Upper lobe of left lung (tissue), 4 donors: ENCODE measurements at regions not wholly inside any gene's neighbourhood (a gene's known extent, or its start where the extent isn't known, plus 50 kb on each side); places are given as distances from the start of the nearest gene placed in this dataset.

Source experiments
- POLR2A ChIP-seq, 4 donors: fragments of 450-650 bp; IDR thresholded peaks; one replicate each; pipeline ENCODE4 v1.5.1; 2016 to 2017; ENCODE audit warnings: antibody characterized with exemption in 4 of 4, mild to moderate bottlenecking in 2 of 4
- POLR2AphosphoS5 ChIP-seq, 2 donors: sonication (generic); formaldehyde crosslinking; IDR thresholded peaks; one replicate each; pipeline ENCODE4 v1.5.1; 2017; ENCODE audit warnings: antibody characterized with exemption in 2 of 2
- TF ChIP-seq, protein P1 (sequence below), 6 experiments: fragments of 450-650 bp in 4 of 6; fragments of 200-600 bp in 2 of 6; sonication (generic) in 2 of 6; IDR thresholded peaks; one replicate each; pipeline ENCODE4 v1.5.1; 2016 to 2019; ENCODE audit warnings: antibody characterized with exemption in 6 of 6

DNA sequence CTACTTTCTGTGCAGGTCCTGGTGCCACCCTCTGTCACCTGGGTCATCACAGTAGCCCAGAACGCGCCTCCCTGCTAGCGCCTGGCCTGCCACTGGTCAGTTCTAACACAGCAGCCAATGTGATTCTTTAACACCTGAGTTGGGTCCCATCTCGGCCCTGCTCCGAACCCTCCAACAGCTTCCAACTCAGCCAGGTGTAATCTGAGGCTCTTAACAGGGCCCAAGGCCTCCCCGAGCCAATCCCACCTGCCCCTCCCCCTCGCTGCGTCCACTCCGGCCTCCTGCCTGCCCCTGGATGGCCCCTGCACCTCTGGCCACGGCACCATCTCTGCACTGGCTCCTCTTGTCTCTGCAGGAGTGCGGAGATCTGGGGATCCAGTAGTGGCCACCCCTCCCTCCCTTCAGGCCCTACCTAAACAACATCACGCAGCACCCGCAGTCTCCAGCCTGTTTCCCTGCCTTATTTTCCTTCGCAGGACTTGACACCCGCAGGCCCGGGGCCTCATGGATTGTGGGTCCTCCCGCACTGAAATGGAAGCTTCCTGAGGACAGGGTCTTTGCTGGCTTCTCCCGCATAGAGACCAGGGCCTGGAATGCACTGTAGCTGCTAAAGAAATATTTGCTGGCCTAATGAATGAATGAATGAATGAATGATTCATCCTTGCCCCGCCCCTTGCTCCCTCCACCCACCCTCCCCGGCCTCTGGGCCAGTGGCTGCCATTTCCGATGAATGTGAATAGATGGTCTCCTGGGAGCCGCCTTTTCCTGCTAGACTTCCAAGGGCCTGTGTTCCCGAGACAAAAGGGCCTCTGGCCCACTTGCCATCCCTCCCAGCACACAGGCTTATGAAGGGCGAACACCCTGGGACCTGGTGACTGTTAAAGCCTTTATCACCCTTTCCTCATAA, 174.8 kb upstream of the FOXF1 start:
- TF ChIP-seq, protein P1, sequence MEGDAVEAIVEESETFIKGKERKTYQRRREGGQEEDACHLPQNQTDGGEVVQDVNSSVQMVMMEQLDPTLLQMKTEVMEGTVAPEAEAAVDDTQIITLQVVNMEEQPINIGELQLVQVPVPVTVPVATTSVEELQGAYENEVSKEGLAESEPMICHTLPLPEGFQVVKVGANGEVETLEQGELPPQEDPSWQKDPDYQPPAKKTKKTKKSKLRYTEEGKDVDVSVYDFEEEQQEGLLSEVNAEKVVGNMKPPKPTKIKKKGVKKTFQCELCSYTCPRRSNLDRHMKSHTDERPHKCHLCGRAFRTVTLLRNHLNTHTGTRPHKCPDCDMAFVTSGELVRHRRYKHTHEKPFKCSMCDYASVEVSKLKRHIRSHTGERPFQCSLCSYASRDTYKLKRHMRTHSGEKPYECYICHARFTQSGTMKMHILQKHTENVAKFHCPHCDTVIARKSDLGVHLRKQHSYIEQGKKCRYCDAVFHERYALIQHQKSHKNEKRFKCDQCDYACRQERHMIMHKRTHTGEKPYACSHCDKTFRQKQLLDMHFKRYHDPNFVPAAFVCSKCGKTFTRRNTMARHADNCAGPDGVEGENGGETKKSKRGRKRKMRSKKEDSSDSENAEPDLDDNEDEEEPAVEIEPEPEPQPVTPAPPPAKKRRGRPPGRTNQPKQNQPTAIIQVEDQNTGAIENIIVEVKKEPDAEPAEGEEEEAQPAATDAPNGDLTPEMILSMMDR (IDR thresholded peaks at IDR 0.05): no peak
- TF ChIP-seq POLR2A (IDR thresholded peaks at IDR 0.05) (no peak), POLR2AphosphoS5 (IDR thresholded peaks at IDR 0.05) (no peak)
